ENCODE measurements at regions not wholly inside any gene's neighbourhood (a gene's known extent, or its start where the extent isn't known, plus 50 kb on each side); places are given as distances from the start of the nearest gene placed in this dataset.

DNA sequence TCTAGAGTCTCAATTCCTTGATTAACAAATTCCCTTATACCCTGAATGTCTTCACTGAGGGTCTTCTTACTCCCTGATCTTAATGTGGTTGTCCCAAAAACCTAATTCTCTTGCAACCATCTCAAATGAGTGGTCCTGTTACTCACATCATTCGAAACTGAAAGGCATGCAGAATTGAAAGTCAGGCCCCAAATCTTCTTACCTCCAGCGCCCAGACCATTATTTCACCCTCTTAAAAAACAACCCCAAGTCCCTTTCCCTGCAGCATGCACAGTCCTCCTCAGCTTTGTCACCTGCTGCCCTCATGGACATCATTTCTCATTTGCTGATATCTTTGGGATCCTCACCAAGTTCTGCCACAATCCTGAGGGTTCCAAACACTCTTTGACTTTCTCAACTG lies 230.1 kb downstream of the SEC16B start:
- no peaks in the 10 kb centered on the region for H3K9me3 ChIP-seq
- no peaks in the 10 kb centered on the region for H3K36me3 ChIP-seq
- H3K4me3 ChIP-seq: no peak overlapping the region
- no peak overlapping the region for H3K27ac ChIP-seq
- no peak for TF ChIP-seq POLR2A (IDR thresholded peaks at IDR 0.05)
- TF ChIP-seq, protein P1, sequence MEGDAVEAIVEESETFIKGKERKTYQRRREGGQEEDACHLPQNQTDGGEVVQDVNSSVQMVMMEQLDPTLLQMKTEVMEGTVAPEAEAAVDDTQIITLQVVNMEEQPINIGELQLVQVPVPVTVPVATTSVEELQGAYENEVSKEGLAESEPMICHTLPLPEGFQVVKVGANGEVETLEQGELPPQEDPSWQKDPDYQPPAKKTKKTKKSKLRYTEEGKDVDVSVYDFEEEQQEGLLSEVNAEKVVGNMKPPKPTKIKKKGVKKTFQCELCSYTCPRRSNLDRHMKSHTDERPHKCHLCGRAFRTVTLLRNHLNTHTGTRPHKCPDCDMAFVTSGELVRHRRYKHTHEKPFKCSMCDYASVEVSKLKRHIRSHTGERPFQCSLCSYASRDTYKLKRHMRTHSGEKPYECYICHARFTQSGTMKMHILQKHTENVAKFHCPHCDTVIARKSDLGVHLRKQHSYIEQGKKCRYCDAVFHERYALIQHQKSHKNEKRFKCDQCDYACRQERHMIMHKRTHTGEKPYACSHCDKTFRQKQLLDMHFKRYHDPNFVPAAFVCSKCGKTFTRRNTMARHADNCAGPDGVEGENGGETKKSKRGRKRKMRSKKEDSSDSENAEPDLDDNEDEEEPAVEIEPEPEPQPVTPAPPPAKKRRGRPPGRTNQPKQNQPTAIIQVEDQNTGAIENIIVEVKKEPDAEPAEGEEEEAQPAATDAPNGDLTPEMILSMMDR (IDR thresholded peaks at IDR 0.05): no peak
- TF ChIP-seq POLR2AphosphoS5 (IDR thresholded peaks at IDR 0.05; ENCODE audit: insufficient read depth in 1 of 2, low read depth in 1 of 2): no peak
- no peak for DNase-seq (ENCODE audit: extremely low spot score in 2 of 2)
- intact Hi-C loops (cut with DNase I): no loop called here
- H3K4me1 ChIP-seq: no peaks in the 10 kb centered on the region
- H3K27me3 ChIP-seq: no peaks in the 10 kb centered on the region

DNA sequence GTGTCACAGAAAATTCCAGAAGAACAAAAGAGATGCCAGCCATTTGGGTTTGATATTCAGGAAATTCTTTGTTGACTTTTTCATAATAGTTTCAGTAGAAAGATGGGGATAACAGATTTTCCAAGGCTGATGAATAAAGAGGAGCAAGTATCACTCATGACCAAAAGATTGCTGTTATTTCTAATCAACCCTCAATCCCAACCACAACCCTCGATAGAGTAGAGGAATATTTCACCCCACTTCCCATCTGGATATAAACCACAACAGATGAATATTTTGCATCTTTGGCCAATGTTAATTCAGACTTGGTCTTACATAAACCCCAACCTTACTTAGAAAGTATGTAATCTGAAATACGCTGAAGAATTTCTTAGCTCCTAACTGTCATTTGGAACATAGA lies 232.4 kb downstream of the SEC16B start:
- H3K27me3 ChIP-seq: no peaks in the 10 kb centered on the region
- TF ChIP-seq, protein P1 (IDR thresholded peaks at IDR 0.05): no peak
- TF ChIP-seq POLR2AphosphoS5 (IDR thresholded peaks at IDR 0.05; ENCODE audit: insufficient read depth in 1 of 2, low read depth in 1 of 2) (no peak), POLR2A (IDR thresholded peaks at IDR 0.05) (no peak)
- no peaks in the 10 kb centered on the region for H3K9me3 ChIP-seq
- no peaks in the 10 kb centered on the region for H3K4me1 ChIP-seq
- H3K27ac ChIP-seq: no peak overlapping the region
- H3K4me3 ChIP-seq: no peak overlapping the region
- DNase-seq (ENCODE audit: extremely low spot score in 2 of 2): no peak
- intact Hi-C loops (cut with DNase I): no loop called here
- H3K36me3 ChIP-seq: no peaks in the 10 kb centered on the region

DNA sequence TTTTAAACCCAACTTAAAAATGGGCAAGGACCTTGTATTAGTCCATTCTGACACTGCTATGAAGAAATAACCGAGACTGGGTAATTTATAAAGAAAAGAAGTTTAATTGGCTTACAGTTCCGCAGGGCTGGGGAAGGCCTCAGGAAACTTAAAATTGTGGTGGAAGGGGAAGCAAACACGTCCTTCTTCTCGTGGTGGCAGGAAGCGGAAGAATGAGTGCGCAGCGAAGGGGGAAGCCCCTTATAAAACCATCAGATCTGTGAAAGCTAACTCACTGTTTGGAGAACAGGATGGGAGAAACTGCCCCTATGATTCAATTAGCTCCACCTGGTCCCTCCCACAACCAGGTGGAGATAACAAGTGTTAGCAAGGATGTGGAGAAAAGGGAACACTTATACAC lies 237.7 kb downstream of the SEC16B start:
- no peak overlapping the region for H3K27ac ChIP-seq
- H3K9me3 ChIP-seq: no peaks in the 10 kb centered on the region
- no peaks in the 10 kb centered on the region for H3K36me3 ChIP-seq
- no peak for DNase-seq (ENCODE audit: extremely low spot score in 2 of 2)
- no peaks in the 10 kb centered on the region for H3K27me3 ChIP-seq
- intact Hi-C loops (cut with DNase I): no loop called here
- no peak overlapping the region for H3K4me3 ChIP-seq
- TF ChIP-seq POLR2AphosphoS5 (IDR thresholded peaks at IDR 0.05; ENCODE audit: insufficient read depth in 1 of 2, low read depth in 1 of 2) (no peak), POLR2A (IDR thresholded peaks at IDR 0.05) (no peak)
- TF ChIP-seq, protein P1 (IDR thresholded peaks at IDR 0.05): no peak
- H3K4me1 ChIP-seq: no peaks in the 10 kb centered on the region

DNA sequence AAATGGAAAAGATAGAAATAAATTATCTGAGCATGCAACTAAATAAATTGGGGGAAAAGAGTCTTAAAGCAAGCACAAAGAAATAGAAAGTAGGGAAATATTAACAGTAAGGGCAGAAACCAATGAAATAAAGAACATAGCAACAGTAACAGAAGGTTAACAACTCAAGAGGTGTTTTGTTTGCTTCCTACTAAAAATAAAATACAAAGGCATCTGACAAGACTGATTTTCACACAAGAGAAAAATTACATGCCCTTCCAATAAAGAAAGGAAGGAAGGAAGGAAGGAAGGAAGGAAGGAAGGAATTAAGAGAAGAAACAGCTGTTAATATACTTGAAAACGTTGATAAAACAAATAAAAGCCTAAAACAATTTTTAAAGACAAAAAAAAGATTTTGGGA lies 240.2 kb downstream of the SEC16B start:
- TF ChIP-seq POLR2A (IDR thresholded peaks at IDR 0.05): no peak
- TF ChIP-seq POLR2AphosphoS5 (IDR thresholded peaks at IDR 0.05; ENCODE audit: insufficient read depth in 1 of 2, low read depth in 1 of 2): no peak
- TF ChIP-seq, protein P1 (IDR thresholded peaks at IDR 0.05): no peak
- Histone ChIP-seq H3K9me3 (no peaks in the 10 kb centered on the region), H3K27me3 (no peaks in the 10 kb centered on the region), H3K27ac (no peak overlapping the region), H3K36me3 (no peaks in the 10 kb centered on the region), H3K4me1 (no peaks in the 10 kb centered on the region), H3K4me3 (no peak overlapping the region)
- no peak for DNase-seq (ENCODE audit: extremely low spot score in 2 of 2)
- intact Hi-C loops (cut with DNase I): no loop called here

DNA sequence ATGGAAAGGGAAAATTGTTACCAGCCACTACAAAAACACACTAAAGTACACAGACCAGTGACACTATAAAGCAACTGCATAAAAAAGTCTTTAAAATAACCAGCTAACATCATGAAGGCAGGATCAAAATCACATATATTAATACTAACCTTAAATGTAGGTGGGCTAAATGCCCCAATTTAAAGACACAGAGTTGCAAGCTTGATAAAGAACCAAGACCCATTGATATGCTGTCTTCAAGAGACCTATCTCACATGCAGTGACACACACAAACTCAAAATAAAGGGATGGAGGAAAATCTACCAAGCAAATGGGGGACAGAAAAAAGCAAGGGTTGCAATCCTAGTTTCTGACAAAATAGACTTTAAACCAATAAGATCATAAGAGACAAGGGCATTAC lies 246.3 kb downstream of the SEC16B start:
- no peak for DNase-seq (ENCODE audit: extremely low spot score in 2 of 2)
- no peak overlapping the region for H3K4me3 ChIP-seq
- H3K9me3 ChIP-seq: no peaks in the 10 kb centered on the region
- H3K36me3 ChIP-seq: no peaks in the 10 kb centered on the region
- intact Hi-C loops (cut with DNase I): no loop called here
- H3K27ac ChIP-seq: no peak overlapping the region
- no peak for TF ChIP-seq POLR2AphosphoS5 (IDR thresholded peaks at IDR 0.05; ENCODE audit: insufficient read depth in 1 of 2, low read depth in 1 of 2)
- TF ChIP-seq, protein P1 (IDR thresholded peaks at IDR 0.05): no peak
- no peak for TF ChIP-seq POLR2A (IDR thresholded peaks at IDR 0.05)
- no peaks in the 10 kb centered on the region for H3K4me1 ChIP-seq
- H3K27me3 ChIP-seq: no peaks in the 10 kb centered on the region
